Ascending aorta (tissue), 2 donors: ENCODE measurements at regions not wholly inside any gene's neighbourhood (a gene's known extent, or its start where the extent isn't known, plus 50 kb on each side); places are given as distances from the start of the nearest gene placed in this dataset.

Experiments used
- DNase-seq, 2 donors: peaks; one replicate each; pipeline ENCODE4 v3.0.0-alpha.2; 2019; ENCODE audit warnings: low spot score in 2 of 2
- H3K27ac ChIP-seq, 2 donors: fragments of 200-600 bp; sonication (generic); one replicate each; pipeline ENCODE4 v1.5.1; 2016 to 2017; ENCODE audit warnings: mild to moderate bottlenecking in 1 of 2
- H3K27me3 ChIP-seq: fragments of 200-600 bp; sonication (generic); one replicate; pipeline ENCODE4 v1.5.1; 2017
- H3K36me3 ChIP-seq, 2 donors: fragments of 200-600 bp; sonication (generic); one replicate each; pipeline ENCODE4 v1.5.1; 2016
- H3K4me1 ChIP-seq, 2 donors: fragments of 200-600 bp; sonication (generic); one replicate each; pipeline ENCODE4 v1.5.1; 2016 to 2017; ENCODE audit warnings: mild to moderate bottlenecking in 1 of 2
- H3K4me3 ChIP-seq, 2 donors: fragments of 200-600 bp; sonication (generic); one replicate each; pipeline ENCODE4 v1.5.1; 2016 to 2017; ENCODE audit warnings: mild to moderate bottlenecking in 1 of 2
- H3K9me3 ChIP-seq, 2 donors: fragments of 200-600 bp; sonication (generic); one replicate each; pipeline ENCODE4 v1.5.1; 2016
- CTCF ChIP-seq, 3 experiments: fragments of 200-600 bp in 2 of 3; fragments of 450-650 bp in 1 of 3; sonication (generic) in 2 of 3; IDR thresholded peaks; one replicate each; pipeline ENCODE4 v1.5.1; 2016 to 2019; ENCODE audit warnings: antibody characterized with exemption in 3 of 3, mild to moderate bottlenecking in 1 of 3, moderate library complexity in 1 of 3
- intact Hi-C: fragments of 100-400 bp; cut with DNase I; formaldehyde crosslinking; loops from one replicate; pipeline ENCODE4 v1.15.1; 2023

GRCh38 chr1:239031310-239031709 lies 355.1 kb upstream of the CHRM3 start:
- intact Hi-C loops, result no loop called here
- Histone ChIP-seq H3K36me3 (no peaks in the 10 kb centered on the region), H3K9me3 (no peaks in the 10 kb centered on the region), H3K27ac (no peak overlapping the region), H3K4me3 (no peak overlapping the region), H3K4me1 (no peaks in the 10 kb centered on the region), H3K27me3 (no peaks in the 10 kb centered on the region)
- no peak for TF ChIP-seq CTCF (IDR thresholded peaks at IDR 0.05)
- no peak for DNase-seq

- no peaks in the 10 kb centered on the region for H3K36me3 ChIP-seq
- H3K4me3 ChIP-seq, result no peak overlapping the region
- no peak for TF ChIP-seq CTCF (IDR thresholded peaks at IDR 0.05)
- H3K9me3 ChIP-seq, result no peaks in the 10 kb centered on the region
- no peak overlapping the region for H3K27ac ChIP-seq
- H3K27me3 ChIP-seq, result no peaks in the 10 kb centered on the region
- H3K4me1 ChIP-seq, result no peaks in the 10 kb centered on the region
- no peak for DNase-seq
- intact Hi-C loops, result no loop called here
These were observed 360.2 kb upstream of the CHRM3 start for GRCh38 chr1:239025997-239026694.

- no peak for DNase-seq
- H3K27me3 ChIP-seq, result no peaks in the 10 kb centered on the region
- intact Hi-C loops, result no loop called here
- no peaks in the 10 kb centered on the region for H3K4me1 ChIP-seq
- H3K9me3 ChIP-seq, result no peaks in the 10 kb centered on the region
- no peak overlapping the region for H3K27ac ChIP-seq
- H3K4me3 ChIP-seq, result no peak overlapping the region
- no peaks in the 10 kb centered on the region for H3K36me3 ChIP-seq
- TF ChIP-seq CTCF (IDR thresholded peaks at IDR 0.05), result no peak
These were observed 361.1 kb upstream of the CHRM3 start for GRCh38 chr1:239025223-239025622.

GRCh38 chr1:239023732-239024360 lies 362.5 kb upstream of the CHRM3 start:
- H3K9me3 ChIP-seq, result no peaks in the 10 kb centered on the region
- no peak for DNase-seq
- H3K4me1 ChIP-seq, result no peaks in the 10 kb centered on the region
- H3K27ac ChIP-seq, result no peak overlapping the region
- no peak overlapping the region for H3K4me3 ChIP-seq
- TF ChIP-seq CTCF (IDR thresholded peaks at IDR 0.05), result no peak
- H3K36me3 ChIP-seq, result no peaks in the 10 kb centered on the region
- intact Hi-C loops, result no loop called here
- H3K27me3 ChIP-seq, result no peaks in the 10 kb centered on the region

GRCh38 chr1:239016337-239016736 lies 370.0 kb upstream of the CHRM3 start:
- intact Hi-C loops, result no loop called here
- Histone ChIP-seq H3K27me3 (no peaks in the 10 kb centered on the region), H3K4me1 (no peaks in the 10 kb centered on the region), H3K9me3 (no peaks in the 10 kb centered on the region), H3K27ac (no peak overlapping the region), H3K4me3 (no peak overlapping the region), H3K36me3 (no peaks in the 10 kb centered on the region)
- no peak for TF ChIP-seq CTCF (IDR thresholded peaks at IDR 0.05)
- DNase-seq, result no peak
